Hepatocyte (in vitro differentiated cells): ENCODE measurements at regions not wholly inside any gene's neighbourhood (a gene's known extent, or its start where the extent isn't known, plus 50 kb on each side); places are given as distances from the start of the nearest gene placed in this dataset.

Experiments used
- DNase-seq: peaks from one replicate; pipeline ENCODE4 v3.0.0-alpha.2; 2016; ENCODE audit warnings: low spot score
- H2AFZ ChIP-seq: fragments of 200-600 bp; sonication (generic); 2 replicates; pipeline ENCODE4 v1.6.0; 2016; ENCODE audit warnings: antibody characterized with exemption, mild to moderate bottlenecking
- H3K27ac ChIP-seq: fragments of 200-600 bp; sonication (generic); 2 replicates; pipeline ENCODE4 v1.5.1; 2016; ENCODE audit warnings: mild to moderate bottlenecking
- H3K27me3 ChIP-seq: fragments of 200-600 bp; sonication (generic); 2 replicates; pipeline ENCODE4 v1.6.1; 2016
- H3K36me3 ChIP-seq: fragments of 200-600 bp; sonication (generic); replicated peaks from 2 replicates; pipeline ENCODE4 v1.5.1; 2016; ENCODE audit warnings: low read depth; ENCODE audit not compliant: insufficient read depth
- H3K4me1 ChIP-seq: fragments of 200-600 bp; sonication (generic); 2 replicates; pipeline ENCODE4 v1.5.1; 2016; ENCODE audit warnings: mild to moderate bottlenecking, moderate library complexity; ENCODE audit not compliant: insufficient read depth
- H3K4me2 ChIP-seq: fragments of 200-600 bp; sonication (generic); 2 replicates; pipeline ENCODE4 v1.6.0; 2016
- H3K4me3 ChIP-seq: fragments of 200-600 bp; sonication (generic); 2 replicates; pipeline ENCODE4 v1.5.1; 2016; ENCODE audit warnings: mild to moderate bottlenecking
- H3K79me2 ChIP-seq: fragments of 200-600 bp; sonication (generic); 2 replicates; pipeline ENCODE4 v1.6.0; 2017; ENCODE audit warnings: mild to moderate bottlenecking
- H3K9me2 ChIP-seq: fragments of 200-600 bp; sonication (generic); replicated peaks from 2 replicates; pipeline ENCODE4 v1.6.0; 2017; ENCODE audit warnings: mild to moderate bottlenecking; ENCODE audit not compliant: insufficient read depth
- H3K9me3 ChIP-seq: fragments of 200-600 bp; sonication (generic); 2 replicates; pipeline ENCODE4 v1.5.1; 2016; ENCODE audit warnings: low read depth, mild to moderate bottlenecking
- H4K20me1 ChIP-seq: fragments of 200-600 bp; sonication (generic); 2 replicates; pipeline ENCODE4 v1.6.0; 2016; ENCODE audit warnings: mild to moderate bottlenecking; ENCODE audit not compliant: insufficient read depth, poor library complexity, severe bottlenecking
- EZH2 ChIP-seq: fragments of 200-600 bp; sonication (generic); IDR thresholded peaks from 2 replicates; pipeline ENCODE4 v1.6.1; 2016; ENCODE audit warnings: antibody characterized with exemption, mild to moderate bottlenecking, borderline replicate concordance
- EZH2phosphoT487 ChIP-seq: fragments of 200-600 bp; sonication (generic); IDR thresholded peaks from one replicate; pipeline ENCODE4 v1.6.1; 2018; ENCODE audit warnings: antibody characterized with exemption, mild to moderate bottlenecking, low read depth, moderate library complexity; ENCODE audit not compliant: unreplicated experiment, severe bottlenecking
- WGBS: methylation state at CpG from one replicate; pipeline ENCODE4 v1.1.6; 2016; ENCODE audit warnings: low lambda C conversion rate; ENCODE audit errors: missing lambda C conversion rate; 5-methylcytosine and 5-hydroxymethylcytosine counted together
- TF ChIP-seq, protein P1 (sequence below): fragments of 200-600 bp; sonication (generic); IDR thresholded peaks from 2 replicates; pipeline ENCODE4 v1.5.1; 2016; ENCODE audit warnings: antibody characterized with exemption, mild to moderate bottlenecking; ENCODE audit not compliant: poor library complexity

DNA sequence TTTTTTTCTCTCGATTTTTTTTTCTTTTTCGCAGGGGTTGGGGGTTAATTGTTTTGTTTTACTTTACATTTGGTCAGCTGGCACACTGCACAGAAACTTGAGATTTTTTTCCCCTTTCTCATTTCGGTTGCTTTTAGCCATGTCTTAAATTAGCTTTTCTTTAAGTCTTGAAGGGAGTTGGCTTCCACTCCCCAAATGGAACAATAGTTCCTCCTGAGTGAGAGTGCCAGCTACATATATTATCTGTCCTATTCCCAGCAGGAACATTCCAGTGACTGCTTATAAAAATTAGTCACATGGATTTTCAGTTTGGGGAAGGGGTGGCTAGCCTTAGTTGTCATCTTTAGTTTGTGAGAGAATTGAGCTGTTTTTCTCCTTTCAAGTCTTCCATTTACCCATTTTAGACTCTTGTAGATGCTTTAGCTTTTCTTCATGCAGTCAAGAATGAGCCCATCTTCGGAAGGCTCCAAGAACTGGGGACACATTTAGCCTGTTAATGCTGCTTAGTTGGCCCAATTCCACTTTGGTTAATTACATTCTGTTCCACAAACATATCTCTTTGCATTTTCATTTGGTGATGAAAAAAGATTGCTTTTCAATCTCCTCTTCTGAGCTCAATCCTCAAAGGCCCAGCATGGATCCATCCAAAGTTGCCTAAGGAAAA is 510.1 kb upstream of the CXADR start:
- TF ChIP-seq EZH2phosphoT487 (no peak), EZH2 (no peak)
- TF ChIP-seq, protein P1, sequence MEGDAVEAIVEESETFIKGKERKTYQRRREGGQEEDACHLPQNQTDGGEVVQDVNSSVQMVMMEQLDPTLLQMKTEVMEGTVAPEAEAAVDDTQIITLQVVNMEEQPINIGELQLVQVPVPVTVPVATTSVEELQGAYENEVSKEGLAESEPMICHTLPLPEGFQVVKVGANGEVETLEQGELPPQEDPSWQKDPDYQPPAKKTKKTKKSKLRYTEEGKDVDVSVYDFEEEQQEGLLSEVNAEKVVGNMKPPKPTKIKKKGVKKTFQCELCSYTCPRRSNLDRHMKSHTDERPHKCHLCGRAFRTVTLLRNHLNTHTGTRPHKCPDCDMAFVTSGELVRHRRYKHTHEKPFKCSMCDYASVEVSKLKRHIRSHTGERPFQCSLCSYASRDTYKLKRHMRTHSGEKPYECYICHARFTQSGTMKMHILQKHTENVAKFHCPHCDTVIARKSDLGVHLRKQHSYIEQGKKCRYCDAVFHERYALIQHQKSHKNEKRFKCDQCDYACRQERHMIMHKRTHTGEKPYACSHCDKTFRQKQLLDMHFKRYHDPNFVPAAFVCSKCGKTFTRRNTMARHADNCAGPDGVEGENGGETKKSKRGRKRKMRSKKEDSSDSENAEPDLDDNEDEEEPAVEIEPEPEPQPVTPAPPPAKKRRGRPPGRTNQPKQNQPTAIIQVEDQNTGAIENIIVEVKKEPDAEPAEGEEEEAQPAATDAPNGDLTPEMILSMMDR = no peak
- H4K20me1 ChIP-seq = no peaks in the 10 kb centered on the region
- no peaks in the 10 kb centered on the region for H3K27me3 ChIP-seq
- no peak overlapping the region for H3K4me2 ChIP-seq
- H3K4me1 ChIP-seq = no peaks in the 10 kb centered on the region
- H3K4me3 ChIP-seq = no peak overlapping the region
- WGBS = 85% methylated on average over 4 of the region's 4 CpGs
- H2AFZ ChIP-seq = no peak overlapping the region
- H3K36me3 ChIP-seq = no peaks in the 10 kb centered on the region
- H3K79me2 ChIP-seq = no peaks in the 10 kb centered on the region
- no peak overlapping the region for H3K27ac ChIP-seq
- DNase-seq = no peak
- H3K9me2 ChIP-seq = no peaks in the 10 kb centered on the region
- H3K9me3 ChIP-seq = no peaks in the 10 kb centered on the region

DNA sequence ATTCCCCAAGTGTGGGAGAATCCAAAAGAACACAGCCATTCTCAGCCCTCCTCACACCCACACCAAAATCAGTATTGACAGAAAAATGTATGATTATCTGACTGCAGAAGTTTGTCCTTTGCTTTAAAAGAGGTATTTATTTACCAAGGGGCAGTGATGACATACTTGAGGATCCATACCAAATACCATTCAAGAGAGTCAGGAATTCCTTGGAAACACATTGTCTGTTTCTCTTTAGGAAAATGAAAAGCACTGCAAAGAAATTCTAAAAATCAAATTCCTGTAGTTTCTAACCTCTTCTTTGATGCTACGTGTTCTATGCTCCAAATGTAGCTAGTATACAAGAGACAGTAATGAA is 509.6 kb upstream of the CXADR start:
- no peaks in the 10 kb centered on the region for H3K4me1 ChIP-seq
- H4K20me1 ChIP-seq = no peaks in the 10 kb centered on the region
- H3K36me3 ChIP-seq = no peaks in the 10 kb centered on the region
- no peak for TF ChIP-seq EZH2phosphoT487
- TF ChIP-seq, protein P1 = no peak
- TF ChIP-seq EZH2 = no peak
- no peak overlapping the region for H2AFZ ChIP-seq
- H3K27me3 ChIP-seq = no peaks in the 10 kb centered on the region
- no peaks in the 10 kb centered on the region for H3K9me2 ChIP-seq
- H3K4me3 ChIP-seq = no peak overlapping the region
- no peak for DNase-seq
- no peak overlapping the region for H3K4me2 ChIP-seq
- whole genome bisulfite sequencing = 82% methylated on average over 1 of the region's 1 CpG
- H3K9me3 ChIP-seq = no peaks in the 10 kb centered on the region
- no peak overlapping the region for H3K27ac ChIP-seq
- no peaks in the 10 kb centered on the region for H3K79me2 ChIP-seq

DNA sequence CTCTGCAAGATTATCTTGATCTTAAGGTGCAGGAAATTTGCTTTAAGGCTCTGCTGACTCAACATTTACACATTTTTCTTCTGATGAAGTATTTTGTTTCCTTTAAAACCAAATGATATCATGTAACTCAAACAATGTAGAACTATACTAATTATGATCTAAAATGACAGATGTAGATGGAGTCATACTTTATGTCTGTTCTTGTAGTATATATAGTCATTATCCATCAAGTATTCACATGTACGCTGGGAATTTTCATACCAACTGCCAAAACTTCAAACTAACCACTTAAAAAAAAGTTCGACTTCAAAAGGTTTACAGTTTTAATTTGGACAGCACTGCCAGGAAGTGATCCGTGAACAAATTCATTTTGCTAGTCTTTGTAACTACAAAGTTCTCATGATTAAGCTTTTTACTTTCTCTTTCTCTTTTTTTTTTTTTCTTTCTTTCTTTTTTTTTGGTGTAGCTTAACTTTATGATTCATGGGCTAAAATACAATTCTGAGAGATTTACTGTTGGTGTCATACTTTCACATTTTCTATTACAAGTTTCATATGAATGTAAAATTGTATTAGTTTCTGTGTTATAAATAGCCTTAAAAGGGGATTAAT is 509.0 kb upstream of the CXADR start:
- Histone ChIP-seq H3K27ac (no peak overlapping the region), H3K4me3 (no peak overlapping the region), H3K79me2 (no peaks in the 10 kb centered on the region), H3K27me3 (no peaks in the 10 kb centered on the region), H2AFZ (no peak overlapping the region), H3K36me3 (no peaks in the 10 kb centered on the region), H3K9me2 (no peaks in the 10 kb centered on the region), H3K9me3 (no peaks in the 10 kb centered on the region), H3K4me1 (no peaks in the 10 kb centered on the region), H4K20me1 (no peaks in the 10 kb centered on the region), H3K4me2 (no peak overlapping the region)
- TF ChIP-seq EZH2phosphoT487 = no peak
- TF ChIP-seq, protein P1 = no peak
- no peak for TF ChIP-seq EZH2
- 81% methylated on average over 3 of the region's 3 CpGs for WGBS
- no peak for DNase-seq
